HCT116 (cell line): ENCODE measurements at regions not wholly inside any gene's neighbourhood (a gene's known extent, or its start where the extent isn't known, plus 50 kb on each side); places are given as distances from the start of the nearest gene placed in this dataset.

ENCODE experiments used
- ATAC-seq: fragments of 200-7000 bp; cut with Tn5 transposase; 2 replicates; pipeline ENCODE4 v1.9.1; 2020; ENCODE audit warnings: mild to moderate bottlenecking, moderate library complexity
- BruUV-seq: library from RNA; stranded (reverse); fragments of 400-500 nt; replicated peaks from 2 replicates; lab custom pipeline; 2021; lab: Mats Ljungman, UMichigan
- CTCF ChIA-PET: fragments of 300-600 bp; sonication (Branson Sonifier 250); formaldehyde crosslinking; loops from one replicate; lab custom pipeline; 2021; ENCODE audit warnings: antibody characterized with exemption; lab: Charles Lee
- POLR2A ChIA-PET: fragments of 300-600, 350-600 bp; sonication (Branson Sonifier 250); formaldehyde crosslinking; loops from one replicate; lab custom pipeline; 2021; ENCODE audit warnings: antibody characterized with exemption; lab: Charles Lee
- RAD21 ChIA-PET, 2 experiments: fragments of 300-600 bp; sonication (Branson Sonifier 250); formaldehyde crosslinking; loops; one replicate each; lab custom pipeline; 2023; ENCODE audit warnings: low total read pairs in 2 of 2; ENCODE audit not compliant: uncharacterized antibody in 2 of 2, unreplicated experiment in 2 of 2, low non-redundant PET in 1 of 2; lab: Charles Lee
- DNase-seq: peaks from one replicate; pipeline ENCODE4 v3.0.0-alpha.2; 2010; ENCODE audit warnings: low read depth, low spot score
- H2AFZ ChIP-seq: fragments of 200-600 bp; shearing (Covaris generic), sonication (generic); 2 replicates; pipeline ENCODE4 v1.6.1; 2017; ENCODE audit warnings: low read depth, mixed run types, mixed read lengths, antibody characterized with exemption, low read length; ENCODE audit not compliant: poor library complexity, severe bottlenecking
- H3K27ac ChIP-seq: 2 replicates; pipeline ENCODE4 v1.5.1; 2012; ENCODE audit warnings: low read depth, low read length
- H3K27me3 ChIP-seq: fragments of 200-600 bp; sonication (generic); 2 replicates; pipeline ENCODE4 v1.6.1; 2016; ENCODE audit warnings: mixed run types, low read length, mixed read lengths; ENCODE audit not compliant: insufficient read depth
- H3K36me3 ChIP-seq, 2 experiments: fragments of 200-500 bp in 1 of 2; fragments of 200-600 bp in 1 of 2; sonication (Bioruptor generic) in 1 of 2; sonication (generic) in 1 of 2; 2 replicates each; pipeline versions ENCODE4 v1.5.1 to v1.6.1; 2014 to 2016; ENCODE audit warnings: low read length in 2 of 2, inconsistent platforms in 1 of 2, mixed read lengths in 1 of 2, mixed run types in 1 of 2; ENCODE audit not compliant: insufficient read depth in 2 of 2, control insufficient read depth in 1 of 2
- H3K4me1 ChIP-seq, 2 experiments: fragments of 200-600 bp in 1 of 2; sonication (generic) in 1 of 2; 2 replicates each; pipeline versions ENCODE4 v1.5.1 to v1.6.1; 2012 to 2017; ENCODE audit warnings: low read length in 2 of 2, inconsistent platforms in 1 of 2, mild to moderate bottlenecking in 1 of 2, mixed read lengths in 1 of 2, mixed run types in 1 of 2, moderate library complexity in 1 of 2; ENCODE audit not compliant: insufficient read depth in 2 of 2, control insufficient read depth in 1 of 2
- H3K4me2 ChIP-seq: fragments of 200-600 bp; sonication (generic); 2 replicates; pipeline ENCODE4 v1.6.1; 2017; ENCODE audit warnings: mixed run types, low read length, mixed read lengths
- H3K4me3 ChIP-seq, 2 experiments: fragments of 200-600 bp in 1 of 2; sonication (generic) in 1 of 2; replicated peaks in 1 of 2; 2 replicates each; pipeline ENCODE4 v1.5.1; 2011 to 2016; ENCODE audit warnings: low read length in 2 of 2, control low read depth in 1 of 2, low read depth in 1 of 2, mild to moderate bottlenecking in 1 of 2, mixed read lengths in 1 of 2, mixed run types in 1 of 2
- H3K79me2 ChIP-seq: fragments of 200-600 bp; sonication (generic); 2 replicates; pipeline ENCODE4 v1.6.1; 2017; ENCODE audit warnings: mild to moderate bottlenecking, mixed run types, low read length, moderate library complexity, mixed read lengths; ENCODE audit not compliant: insufficient read depth
- H3K9ac ChIP-seq: fragments of 200-600 bp; sonication (generic); 2 replicates; pipeline ENCODE4 v1.6.1; 2016; ENCODE audit warnings: low read length, mixed read lengths
- H3K9me2 ChIP-seq: fragments of 200-600 bp; sonication (generic), shearing (Covaris generic); 2 replicates; pipeline ENCODE4 v1.6.1; 2017; ENCODE audit warnings: mixed run types, mild to moderate bottlenecking, moderate library complexity; ENCODE audit not compliant: insufficient read depth
- H3K9me3 ChIP-seq, 2 experiments: fragments of 200-500 bp in 1 of 2; fragments of 200-600 bp in 1 of 2; sonication (Bioruptor generic) in 1 of 2; sonication (generic) in 1 of 2; 2 replicates each; pipeline ENCODE4 v1.6.1; 2014 to 2017; ENCODE audit warnings: low read length in 2 of 2, mixed read lengths in 2 of 2, inconsistent platforms in 1 of 2, low read depth in 1 of 2, mild to moderate bottlenecking in 1 of 2, mixed run types in 1 of 2, moderate library complexity in 1 of 2; ENCODE audit not compliant: control insufficient read depth in 1 of 2, insufficient read depth in 1 of 2
- H4K20me1 ChIP-seq: fragments of 200-600 bp; sonication (generic), shearing (Covaris generic); 2 replicates; pipeline ENCODE4 v1.6.1; 2017; ENCODE audit warnings: mixed run types, mild to moderate bottlenecking, moderate library complexity; ENCODE audit not compliant: insufficient read depth
- ATF3 ChIP-seq: IDR thresholded peaks from 2 replicates; pipeline ENCODE4 v1.6.1; 2012
- CBX3 ChIP-seq: IDR thresholded peaks from 2 replicates; pipeline ENCODE4 v1.6.1; 2012; ENCODE audit warnings: low read depth
- CEBPB ChIP-seq: IDR thresholded peaks from 2 replicates; pipeline ENCODE4 v1.6.1; 2012; ENCODE audit warnings: low read depth
- EGR1 ChIP-seq: IDR thresholded peaks from 2 replicates; pipeline ENCODE4 v1.6.1; 2012; ENCODE audit warnings: low read depth
- ELF1 ChIP-seq: IDR thresholded peaks from 2 replicates; pipeline ENCODE4 v1.6.1; 2012; ENCODE audit warnings: low read depth, borderline replicate concordance
- EZH2 ChIP-seq: fragments of 200-600 bp; sonication (generic); IDR thresholded peaks from 2 replicates; pipeline ENCODE4 v1.6.1; 2017; ENCODE audit warnings: antibody characterized with exemption, mixed run types
- FOSL1 ChIP-seq: IDR thresholded peaks from 2 replicates; pipeline ENCODE4 v1.6.1; 2012; ENCODE audit warnings: low read depth
- JUND ChIP-seq: IDR thresholded peaks from 2 replicates; pipeline ENCODE4 v1.6.1; 2012
- MAX ChIP-seq: IDR thresholded peaks from 2 replicates; pipeline ENCODE4 v1.6.1; 2012
- POLR2A ChIP-seq: IDR thresholded peaks from 2 replicates; pipeline ENCODE4 v1.7.0; 2011; ENCODE audit warnings: borderline replicate concordance; ENCODE audit not compliant: insufficient read depth, insufficient read length; ENCODE audit errors: extremely low read depth
- POLR2AphosphoS5 ChIP-seq: IDR thresholded peaks from 2 replicates; pipeline ENCODE4 v1.6.1; 2011; ENCODE audit warnings: mild to moderate bottlenecking, low read depth, low read length, moderate library complexity
- RAD21 ChIP-seq: IDR thresholded peaks from 2 replicates; pipeline ENCODE4 v1.6.1; 2012; ENCODE audit warnings: low read depth, mild to moderate bottlenecking
- REST ChIP-seq: IDR thresholded peaks from 2 replicates; pipeline ENCODE4 v1.6.1; 2012; ENCODE audit warnings: low read depth
- SP1 ChIP-seq: IDR thresholded peaks from 2 replicates; pipeline ENCODE4 v1.6.1; 2012; ENCODE audit warnings: low read depth
- TCF7L2 ChIP-seq: IDR thresholded peaks from 2 replicates; pipeline ENCODE4 v1.7.0; 2011; ENCODE audit warnings: borderline replicate concordance, inconsistent platforms; ENCODE audit not compliant: insufficient read depth, insufficient read length; ENCODE audit errors: extremely low read depth
- YY1 ChIP-seq: IDR thresholded peaks from 2 replicates; pipeline ENCODE4 v1.6.1; 2011; ENCODE audit warnings: low read length, low read depth, moderate library complexity, mild to moderate bottlenecking; ENCODE audit not compliant: insufficient replicate concordance; ENCODE audit errors: extremely low read depth
- ZNF274 ChIP-seq: fragments of 200-500 bp; sonication (Bioruptor generic); IDR thresholded peaks from 2 replicates; pipeline ENCODE4 v1.6.1; 2014; ENCODE audit warnings: mild to moderate bottlenecking, low read depth, low read length, inconsistent platforms
- intact Hi-C: fragments of 100-400 bp; cut with micrococcal nuclease; formaldehyde crosslinking; loops from 2 replicates; pipeline ENCODE4 v1.10.0; 2022

- BruUV-seq, result no TSS peak
- H3K36me3 ChIP-seq, result no peaks in the 10 kb centered on the region
- no peaks in the 10 kb centered on the region for H4K20me1 ChIP-seq
- ChIA-PET RAD21 (no interaction called here), CTCF (no interaction called here), POLR2A (no interaction called here)
- no peak overlapping the region for H3K9ac ChIP-seq
- ATAC-seq (no peak), DNase-seq (no peak)
- no peak overlapping the region for H3K4me3 ChIP-seq
- TF ChIP-seq EGR1 (no peak), RAD21 (no peak), POLR2AphosphoS5 (no peak), YY1 (no peak), REST (no peak), CEBPB (no peak), ELF1 (no peak), FOSL1 (no peak), TCF7L2 (no peak), ZNF274 (no peak), JUND (no peak), EZH2 (no peak), SP1 (no peak), ATF3 (no peak), MAX (no peak), CBX3 (no peak), POLR2A (no peak)
- no peaks in the 10 kb centered on the region for H3K9me3 ChIP-seq
- no peak overlapping the region for H3K27ac ChIP-seq
- no peak overlapping the region for H3K4me2 ChIP-seq
- no peaks in the 10 kb centered on the region for H3K9me2 ChIP-seq
- no peak overlapping the region for H2AFZ ChIP-seq
- intact Hi-C loops, result no loop called here
- 0 out of 2 replicates have a peak, but pooled peaks cover 4% of the 10 kb centered on the region for H3K27me3 ChIP-seq
- no peaks in the 10 kb centered on the region for H3K79me2 ChIP-seq
- peaks cover 10 to 31% of the 10 kb centered on the region in 2 experiments; a peak in 3 of 4 replicates for H3K4me1 ChIP-seq
These were observed 77.5 kb upstream of the SIRPA start for GRCh38 chr20:1817577-1818211.
